MCF 10A (cell line): ENCODE measurements at regions not wholly inside any gene's neighbourhood (a gene's known extent, or its start where the extent isn't known, plus 50 kb on each side); places are given as distances from the start of the nearest gene placed in this dataset.

Experiments used
- BruUV-seq: library from RNA; stranded (reverse); fragments of 400-500 nt; replicated peaks from 2 replicates; lab custom pipeline; 2021; lab: Mats Ljungman, UMichigan
- CTCF ChIA-PET: fragments of 300-600 bp; sonication (Branson Sonifier 250); formaldehyde crosslinking; extraction: SDS; loops from one replicate; lab custom pipeline; 2021; ENCODE audit warnings: antibody characterized with exemption, inconsistent platforms; lab: Yijun Ruan, JAX
- POLR2A ChIA-PET: fragments of 300-600, 350-650 bp; sonication (Branson Sonifier 250); formaldehyde crosslinking; extraction: SDS; loops from one replicate; lab custom pipeline; 2020; ENCODE audit warnings: antibody characterized with exemption, inconsistent platforms; lab: Yijun Ruan, JAX
- DNase-seq: peaks from one replicate; pipeline ENCODE4 v3.0.0-alpha.2; 2018; ENCODE audit not compliant: unreplicated experiment
- H3K27ac Mint-ChIP-seq: one replicate; pipeline ENCODE4 v1.8.0; 2022; ENCODE audit warnings: mild to moderate bottlenecking, low read depth, mixed read lengths; ENCODE audit not compliant: unreplicated experiment
- H3K27me3 Mint-ChIP-seq: one replicate; pipeline ENCODE4 v1.8.0; 2022; ENCODE audit warnings: mixed read lengths; ENCODE audit not compliant: insufficient read depth, unreplicated experiment
- H3K36me3 Mint-ChIP-seq: one replicate; pipeline ENCODE4 v1.8.0; 2022; ENCODE audit warnings: mild to moderate bottlenecking, moderate library complexity, mixed read lengths; ENCODE audit not compliant: insufficient read depth, unreplicated experiment
- H3K4me1 Mint-ChIP-seq: one replicate; pipeline ENCODE4 v1.8.0; 2022; ENCODE audit warnings: mixed read lengths; ENCODE audit not compliant: insufficient read depth, unreplicated experiment
- H3K4me3 Mint-ChIP-seq: one replicate; pipeline ENCODE4 v1.8.0; 2022; ENCODE audit warnings: mild to moderate bottlenecking, moderate library complexity, mixed read lengths; ENCODE audit not compliant: unreplicated experiment
- H3K9me3 Mint-ChIP-seq: one replicate; pipeline ENCODE4 v1.8.0; 2022; ENCODE audit warnings: mixed read lengths; ENCODE audit not compliant: unreplicated experiment
- intact Hi-C: fragments of 100-400 bp; cut with micrococcal nuclease; formaldehyde crosslinking; loops from 2 replicates; pipeline ENCODE4 v1.14.1; 2022
- TF ChIP-seq, protein P1 (sequence below): fragments of 200-600 bp; IDR thresholded peaks from one replicate; pipeline ENCODE4 v1.8.0; 2022; ENCODE audit warnings: antibody characterized with exemption, mild to moderate bottlenecking; ENCODE audit not compliant: unreplicated experiment

DNA sequence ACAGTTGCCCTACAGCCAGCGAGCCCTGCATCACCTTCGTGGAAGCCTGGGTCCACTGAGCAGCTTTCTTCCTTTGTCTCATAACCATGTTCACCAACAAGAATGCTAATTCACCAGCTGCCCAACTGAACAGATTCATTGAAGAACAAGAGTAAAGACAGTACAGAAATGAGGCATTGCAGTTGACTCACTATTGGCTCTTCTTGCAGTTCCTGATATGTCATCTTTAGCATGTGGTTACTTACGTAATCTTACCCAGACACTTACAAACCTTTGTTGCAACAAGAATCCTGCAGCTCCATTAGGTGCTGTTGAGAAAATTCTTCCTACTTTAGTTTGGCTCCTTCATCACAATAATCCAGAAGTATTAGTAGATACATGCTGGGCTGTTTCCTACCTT lies 174.0 kb upstream of the TPK1 start:
- peak; percentile 47 for DNase-seq
- intact Hi-C loops: no loop called here
- Mint-ChIP-seq H3K4me3 (no peak overlapping the region), H3K27me3 (no peaks in the 10 kb centered on the region), H3K36me3 (no peaks in the 10 kb centered on the region), H3K4me1 (peaks cover 9% of the 10 kb centered on the region), H3K27ac (no peak overlapping the region), H3K9me3 (no peaks in the 10 kb centered on the region)
- POLR2A ChIA-PET: interaction anchor here (1.3 kb wide), 1 partner anchor 11 kb away, joined by 3 read pairs; no protein-coding TSS in a partner anchor
- CTCF ChIA-PET: interaction anchor here (0.6 to 0.7 kb wide), 3 partner anchors 21 to 154 kb away, joined by 3 to 4 read pairs (median 3); no protein-coding TSS in a partner anchor
- TF ChIP-seq, protein P1, sequence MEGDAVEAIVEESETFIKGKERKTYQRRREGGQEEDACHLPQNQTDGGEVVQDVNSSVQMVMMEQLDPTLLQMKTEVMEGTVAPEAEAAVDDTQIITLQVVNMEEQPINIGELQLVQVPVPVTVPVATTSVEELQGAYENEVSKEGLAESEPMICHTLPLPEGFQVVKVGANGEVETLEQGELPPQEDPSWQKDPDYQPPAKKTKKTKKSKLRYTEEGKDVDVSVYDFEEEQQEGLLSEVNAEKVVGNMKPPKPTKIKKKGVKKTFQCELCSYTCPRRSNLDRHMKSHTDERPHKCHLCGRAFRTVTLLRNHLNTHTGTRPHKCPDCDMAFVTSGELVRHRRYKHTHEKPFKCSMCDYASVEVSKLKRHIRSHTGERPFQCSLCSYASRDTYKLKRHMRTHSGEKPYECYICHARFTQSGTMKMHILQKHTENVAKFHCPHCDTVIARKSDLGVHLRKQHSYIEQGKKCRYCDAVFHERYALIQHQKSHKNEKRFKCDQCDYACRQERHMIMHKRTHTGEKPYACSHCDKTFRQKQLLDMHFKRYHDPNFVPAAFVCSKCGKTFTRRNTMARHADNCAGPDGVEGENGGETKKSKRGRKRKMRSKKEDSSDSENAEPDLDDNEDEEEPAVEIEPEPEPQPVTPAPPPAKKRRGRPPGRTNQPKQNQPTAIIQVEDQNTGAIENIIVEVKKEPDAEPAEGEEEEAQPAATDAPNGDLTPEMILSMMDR: no peak
- no TSS peak for BruUV-seq

DNA sequence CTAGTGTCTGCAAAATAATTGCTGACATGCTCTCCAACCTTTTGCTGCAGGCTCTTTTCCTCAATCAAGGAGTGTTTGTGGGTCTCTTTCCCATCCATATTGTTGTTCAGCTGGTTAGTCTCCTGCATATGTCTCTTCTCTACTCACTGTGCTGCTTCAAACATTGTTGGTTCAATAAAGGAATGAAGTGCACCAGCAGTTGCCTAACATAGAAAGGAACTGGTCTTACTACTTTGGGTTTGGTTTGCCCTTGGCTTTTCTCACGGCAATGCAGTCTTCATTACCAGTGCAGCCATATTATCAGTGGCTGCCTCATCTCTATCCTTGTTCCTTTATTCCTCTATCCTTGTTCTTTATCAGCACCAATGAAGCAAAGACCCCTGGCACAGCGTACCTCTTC lies 169.7 kb upstream of the TPK1 start:
- no peak overlapping the region for H3K4me3 Mint-ChIP-seq
- H3K4me1 Mint-ChIP-seq: peaks cover 9% of the 10 kb centered on the region
- H3K9me3 Mint-ChIP-seq: peaks cover 7% of the 10 kb centered on the region
- no TSS peak for BruUV-seq
- no peaks in the 10 kb centered on the region for H3K27me3 Mint-ChIP-seq
- CTCF ChIA-PET: interaction anchor here (0.6 to 1.4 kb wide), 2 partner anchors 31 to 488 kb away, joined by 3 to 5 read pairs; no protein-coding TSS in a partner anchor
- H3K36me3 Mint-ChIP-seq: no peaks in the 10 kb centered on the region
- no peak overlapping the region for H3K27ac Mint-ChIP-seq
- POLR2A ChIA-PET: interaction anchor here (0.7 kb wide), 1 partner anchor 53 kb away, joined by 3 read pairs; no protein-coding TSS in a partner anchor
- TF ChIP-seq, protein P1: no peak
- DNase-seq: no peak
- intact Hi-C loops: no loop called here

DNA sequence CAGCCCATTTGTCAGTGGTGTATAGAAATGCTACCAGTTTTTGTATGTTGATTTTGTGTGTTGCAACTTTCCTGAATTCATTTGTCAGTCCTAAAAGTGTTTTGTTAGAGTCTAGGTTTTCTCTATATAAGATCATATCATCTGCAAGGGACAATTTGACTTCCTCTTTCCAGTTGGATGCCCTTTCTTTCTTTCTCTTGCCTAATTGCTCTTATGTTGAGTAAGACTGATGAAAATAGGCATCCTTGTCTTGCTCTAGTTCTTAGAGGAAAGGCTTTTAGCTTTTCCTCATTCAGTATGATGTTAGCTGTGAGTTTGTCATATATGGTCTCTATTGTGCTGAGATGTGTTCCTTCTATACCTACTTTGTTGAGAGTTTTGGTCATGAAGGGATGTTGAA lies 161.7 kb upstream of the TPK1 start:
- H3K36me3 Mint-ChIP-seq: no peaks in the 10 kb centered on the region
- BruUV-seq: no TSS peak
- peaks cover 35% of the 10 kb centered on the region for H3K9me3 Mint-ChIP-seq
- CTCF ChIA-PET: interaction anchor here (0.7 kb wide), 1 partner anchor 17 kb away, joined by 3 read pairs; no protein-coding TSS in a partner anchor
- DNase-seq: no peak
- intact Hi-C loops: no loop called here
- no peaks in the 10 kb centered on the region for H3K27me3 Mint-ChIP-seq
- H3K4me1 Mint-ChIP-seq: no peaks in the 10 kb centered on the region
- H3K4me3 Mint-ChIP-seq: no peak overlapping the region
- no peak overlapping the region for H3K27ac Mint-ChIP-seq
- TF ChIP-seq, protein P1: no peak
- POLR2A ChIA-PET: no interaction called here

DNA sequence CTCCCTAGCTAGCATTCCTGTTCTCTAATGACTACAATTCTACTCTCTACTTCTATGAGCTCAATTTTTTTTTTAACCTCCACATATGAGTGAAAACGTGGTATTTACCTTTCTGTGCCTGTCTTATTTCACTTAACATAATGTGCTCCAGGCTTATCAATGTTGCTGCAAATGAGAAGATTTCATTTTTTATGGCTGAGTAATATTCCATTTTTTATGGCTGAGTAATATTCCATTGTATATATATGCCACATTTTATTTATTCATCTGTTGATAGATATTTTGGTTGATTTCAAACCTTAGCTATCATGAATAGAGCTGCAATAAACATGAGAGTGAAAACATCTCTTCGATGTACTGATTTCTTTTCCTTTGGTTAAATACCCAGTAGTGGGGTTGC lies 159.6 kb upstream of the TPK1 start:
- no peaks in the 10 kb centered on the region for H3K4me1 Mint-ChIP-seq
- H3K36me3 Mint-ChIP-seq: no peaks in the 10 kb centered on the region
- intact Hi-C loops: no loop called here
- ChIA-PET POLR2A (no interaction called here), CTCF (no interaction called here)
- no TSS peak for BruUV-seq
- H3K9me3 Mint-ChIP-seq: peaks cover 27% of the 10 kb centered on the region
- H3K27me3 Mint-ChIP-seq: no peaks in the 10 kb centered on the region
- H3K4me3 Mint-ChIP-seq: no peak overlapping the region
- TF ChIP-seq, protein P1: no peak
- no peak for DNase-seq
- H3K27ac Mint-ChIP-seq: no peak overlapping the region
